Skeletal muscle satellite cell (primary cell): ENCODE measurements at regions not wholly inside any gene's neighbourhood (a gene's known extent, or its start where the extent isn't known, plus 50 kb on each side); places are given as distances from the start of the nearest gene placed in this dataset.

Experiments
- H3K27me3 ChIP-seq: 2 replicates; pipeline ENCODE4 v1.7.0; 2013; ENCODE audit warnings: low read length; ENCODE audit not compliant: control insufficient read depth, insufficient read depth
- H3K36me3 ChIP-seq: 2 replicates; pipeline ENCODE4 v1.7.0; 2013; ENCODE audit warnings: mild to moderate bottlenecking, control low read depth, low read length; ENCODE audit not compliant: insufficient read depth
- H3K4me1 ChIP-seq: 2 replicates; pipeline ENCODE4 v1.7.0; 2013; ENCODE audit warnings: low read length; ENCODE audit not compliant: control insufficient read depth, insufficient read depth
- H3K4me2 ChIP-seq: 2 replicates; pipeline ENCODE4 v1.7.0; 2013; ENCODE audit warnings: mild to moderate bottlenecking, low read length
- H3K4me3 ChIP-seq: 2 replicates; pipeline ENCODE4 v1.7.0; 2013; ENCODE audit warnings: low read length
- H3K9ac ChIP-seq: 2 replicates; pipeline ENCODE4 v1.7.0; 2013; ENCODE audit warnings: mild to moderate bottlenecking, low read depth, low read length, moderate library complexity
- H3K9me3 ChIP-seq: replicated peaks from 2 replicates; pipeline ENCODE4 v1.7.0; 2013; ENCODE audit warnings: mild to moderate bottlenecking, control low read depth, low read length

GRCh38 chr10:130686689-130687300 is 550.6 kb downstream of the GLRX3 start:
- H3K9ac ChIP-seq, result no peak overlapping the region
- peaks cover 15% of the 10 kb centered on the region for H3K9me3 ChIP-seq

GRCh38 chr10:130687566-130687965 is 551.4 kb downstream of the GLRX3 start:
- Histone ChIP-seq H3K4me2 (no peak overlapping the region), H3K4me3 (no peak overlapping the region), H3K27me3 (no peaks in the 10 kb centered on the region), H3K4me1 (no peaks in the 10 kb centered on the region), H3K9ac (no peak overlapping the region), H3K36me3 (no peaks in the 10 kb centered on the region), H3K9me3 (peaks cover 15% of the 10 kb centered on the region)

More at GRCh38 chr10:130686689-130687300, 550.6 kb downstream of the GLRX3 start:
- Histone ChIP-seq H3K36me3 (no peaks in the 10 kb centered on the region), H3K27me3 (no peaks in the 10 kb centered on the region), H3K4me3 (no peak overlapping the region), H3K4me1 (no peaks in the 10 kb centered on the region), H3K4me2 (no peak overlapping the region)

- H3K4me3 ChIP-seq, result no peak overlapping the region
- H3K27me3 ChIP-seq, result no peaks in the 10 kb centered on the region
- peaks cover 11% of the 10 kb centered on the region for H3K9me3 ChIP-seq
- H3K36me3 ChIP-seq, result no peaks in the 10 kb centered on the region
- no peak overlapping the region for H3K4me2 ChIP-seq
- H3K4me1 ChIP-seq, result no peaks in the 10 kb centered on the region
- no peak overlapping the region for H3K9ac ChIP-seq
Measured at GRCh38 chr10:130689743-130690626, 553.8 kb downstream of the GLRX3 start.

GRCh38 chr10:130691776-130692175 is 555.6 kb downstream of the GLRX3 start:
- Histone ChIP-seq H3K4me3 (no peak overlapping the region), H3K27me3 (no peaks in the 10 kb centered on the region), H3K9me3 (peaks cover 11% of the 10 kb centered on the region), H3K36me3 (no peaks in the 10 kb centered on the region), H3K9ac (no peak overlapping the region), H3K4me2 (no peak overlapping the region), H3K4me1 (no peaks in the 10 kb centered on the region)

- Histone ChIP-seq H3K4me3 (no peak overlapping the region), H3K9ac (no peak overlapping the region), H3K4me1 (no peaks in the 10 kb centered on the region), H3K4me2 (no peak overlapping the region), H3K36me3 (no peaks in the 10 kb centered on the region), H3K9me3 (peaks cover 6% of the 10 kb centered on the region), H3K27me3 (no peaks in the 10 kb centered on the region)
Measured at GRCh38 chr10:130696870-130697269, 560.7 kb downstream of the GLRX3 start.

- Histone ChIP-seq H3K27me3 (no peaks in the 10 kb centered on the region), H3K4me3 (no peak overlapping the region), H3K4me2 (no peak overlapping the region), H3K9ac (no peak overlapping the region), H3K4me1 (no peaks in the 10 kb centered on the region), H3K36me3 (no peaks in the 10 kb centered on the region), H3K9me3 (peaks cover 26% of the 10 kb centered on the region)
Measured at GRCh38 chr10:130707389-130707979, 571.3 kb downstream of the GLRX3 start.

- Histone ChIP-seq H3K27me3 (no peaks in the 10 kb centered on the region), H3K36me3 (no peaks in the 10 kb centered on the region), H3K9me3 (peaks cover 22% of the 10 kb centered on the region), H3K4me2 (no peak overlapping the region), H3K4me3 (no peak overlapping the region), H3K4me1 (no peaks in the 10 kb centered on the region), H3K9ac (no peak overlapping the region)
Measured at GRCh38 chr10:130708465-130709070, 572.4 kb downstream of the GLRX3 start.

- H3K4me1 ChIP-seq, result no peaks in the 10 kb centered on the region
- peaks cover 30% of the 10 kb centered on the region for H3K9me3 ChIP-seq
Measured at GRCh38 chr10:130709415-130709814, 573.2 kb downstream of the GLRX3 start.

GRCh38 chr10:130711072-130711471 is 574.9 kb downstream of the GLRX3 start:
- Histone ChIP-seq H3K36me3 (no peaks in the 10 kb centered on the region), H3K9ac (no peak overlapping the region), H3K27me3 (no peaks in the 10 kb centered on the region), H3K4me2 (no peak overlapping the region), H3K4me1 (no peaks in the 10 kb centered on the region), H3K4me3 (no peak overlapping the region), H3K9me3 (peaks cover 28% of the 10 kb centered on the region)

More at GRCh38 chr10:130709415-130709814, 573.2 kb downstream of the GLRX3 start:
- Histone ChIP-seq H3K36me3 (no peaks in the 10 kb centered on the region), H3K27me3 (no peaks in the 10 kb centered on the region), H3K4me2 (no peak overlapping the region), H3K4me3 (no peak overlapping the region), H3K9ac (no peak overlapping the region)

- Histone ChIP-seq H3K4me3 (no peak overlapping the region), H3K4me1 (no peaks in the 10 kb centered on the region), H3K4me2 (no peak overlapping the region), H3K9ac (no peak overlapping the region), H3K9me3 (peaks cover 35% of the 10 kb centered on the region), H3K36me3 (no peaks in the 10 kb centered on the region), H3K27me3 (no peaks in the 10 kb centered on the region)
Measured at GRCh38 chr10:130713135-130713534, 576.9 kb downstream of the GLRX3 start.

- peaks cover 37% of the 10 kb centered on the region for H3K9me3 ChIP-seq
- no peaks in the 10 kb centered on the region for H3K4me1 ChIP-seq
- no peaks in the 10 kb centered on the region for H3K36me3 ChIP-seq
- H3K9ac ChIP-seq, result no peak overlapping the region
- no peak overlapping the region for H3K4me2 ChIP-seq
- H3K4me3 ChIP-seq, result no peak overlapping the region
- H3K27me3 ChIP-seq, result no peaks in the 10 kb centered on the region
Measured at GRCh38 chr10:130713731-130714130, 577.5 kb downstream of the GLRX3 start.
